Astrocyte of the hippocampus (primary cell): ENCODE measurements at regions not wholly inside any gene's neighbourhood (a gene's known extent, or its start where the extent isn't known, plus 50 kb on each side); places are given as distances from the start of the nearest gene placed in this dataset.

Experiments used
- DNase-seq: peaks from one replicate; pipeline ENCODE4 v3.0.0; 2011; ENCODE audit warnings: low read depth, low spot score

GRCh38 chr9:107064378-107064777 lies 201.4 kb downstream of the ZNF462 start:
- DNase-seq, result no peak

GRCh38 chr9:107065549-107065948 lies 202.6 kb downstream of the ZNF462 start:
- no peak for DNase-seq

GRCh38 chr9:107067739-107068416 lies 204.9 kb downstream of the ZNF462 start:
- no peak for DNase-seq

GRCh38 chr9:107068581-107068980 lies 205.6 kb downstream of the ZNF462 start:
- no peak for DNase-seq

- no peak for DNase-seq
Observed at GRCh38 chr9:107070586-107070985, 207.6 kb downstream of the ZNF462 start.

GRCh38 chr9:107078061-107078460 lies 205.0 kb upstream of the RAD23B start:
- no peak for DNase-seq

GRCh38 chr9:107079589-107079988 lies 203.5 kb upstream of the RAD23B start:
- no peak for DNase-seq

GRCh38 chr9:107080130-107080529 lies 202.9 kb upstream of the RAD23B start:
- no peak for DNase-seq

- no peak for DNase-seq
Observed at GRCh38 chr9:107086460-107086859, 196.6 kb upstream of the RAD23B start.

GRCh38 chr9:107087222-107087621 lies 195.9 kb upstream of the RAD23B start:
- no peak for DNase-seq

- DNase-seq, result no peak
Observed at GRCh38 chr9:107090218-107090617, 192.9 kb upstream of the RAD23B start.

- DNase-seq, result no peak
Observed at GRCh38 chr9:107093365-107094060, 189.6 kb upstream of the RAD23B start.

- DNase-seq, result no peak
Observed at GRCh38 chr9:107094370-107094769, 188.7 kb upstream of the RAD23B start.

GRCh38 chr9:107100591-107100990 lies 182.5 kb upstream of the RAD23B start:
- no peak for DNase-seq

- DNase-seq, result no peak
Observed at GRCh38 chr9:107102011-107102410, 181.1 kb upstream of the RAD23B start.

GRCh38 chr9:107103621-107104020 lies 179.5 kb upstream of the RAD23B start:
- no peak for DNase-seq

- DNase-seq, result no peak
Observed at GRCh38 chr9:107105784-107106183, 177.3 kb upstream of the RAD23B start.

GRCh38 chr9:107106416-107106815 lies 176.7 kb upstream of the RAD23B start:
- no peak for DNase-seq

GRCh38 chr9:107108342-107109130 lies 174.5 kb upstream of the RAD23B start:
- DNase-seq, result no peak

GRCh38 chr9:107109324-107109723 lies 173.8 kb upstream of the RAD23B start:
- no peak for DNase-seq

GRCh38 chr9:107110153-107110552 lies 172.9 kb upstream of the RAD23B start:
- no peak for DNase-seq

GRCh38 chr9:107112707-107113243 lies 170.3 kb upstream of the RAD23B start:
- DNase-seq, result no peak
